ENCODE measurements at regions not wholly inside any gene's neighbourhood (a gene's known extent, or its start where the extent isn't known, plus 50 kb on each side); places are given as distances from the start of the nearest gene placed in this dataset.

DNA sequence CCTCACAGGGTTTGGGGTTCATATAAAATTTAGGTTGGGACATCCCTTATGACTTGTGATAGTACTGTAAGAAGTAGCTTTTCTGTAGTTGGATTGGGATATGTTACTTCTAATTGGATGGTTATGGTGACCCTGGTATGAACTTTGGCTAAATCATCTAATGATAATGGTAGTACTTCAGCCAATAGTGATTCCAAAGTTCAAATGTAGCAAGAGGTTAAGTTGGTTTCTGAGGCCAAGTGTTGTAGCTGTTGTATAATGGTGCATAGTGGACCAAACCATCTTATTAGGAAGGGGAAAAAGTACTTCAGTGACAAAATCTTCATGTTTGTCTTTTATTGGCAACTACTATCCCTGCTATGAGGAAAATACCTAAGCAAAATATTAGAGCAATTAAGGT, 542.1 kb upstream of the IGFBP3 start:
- DNase-seq = no peak
- in situ Hi-C loops (cut with MboI; ENCODE audit: low sequenced_read_pairs in 4 of 4) = no loop called here
- no peak overlapping the region for H3K27ac ChIP-seq
- intact Hi-C loops (cut with DNase I; ENCODE audit: low total_unique reads) = no loop called here
- TF ChIP-seq, protein P1, sequence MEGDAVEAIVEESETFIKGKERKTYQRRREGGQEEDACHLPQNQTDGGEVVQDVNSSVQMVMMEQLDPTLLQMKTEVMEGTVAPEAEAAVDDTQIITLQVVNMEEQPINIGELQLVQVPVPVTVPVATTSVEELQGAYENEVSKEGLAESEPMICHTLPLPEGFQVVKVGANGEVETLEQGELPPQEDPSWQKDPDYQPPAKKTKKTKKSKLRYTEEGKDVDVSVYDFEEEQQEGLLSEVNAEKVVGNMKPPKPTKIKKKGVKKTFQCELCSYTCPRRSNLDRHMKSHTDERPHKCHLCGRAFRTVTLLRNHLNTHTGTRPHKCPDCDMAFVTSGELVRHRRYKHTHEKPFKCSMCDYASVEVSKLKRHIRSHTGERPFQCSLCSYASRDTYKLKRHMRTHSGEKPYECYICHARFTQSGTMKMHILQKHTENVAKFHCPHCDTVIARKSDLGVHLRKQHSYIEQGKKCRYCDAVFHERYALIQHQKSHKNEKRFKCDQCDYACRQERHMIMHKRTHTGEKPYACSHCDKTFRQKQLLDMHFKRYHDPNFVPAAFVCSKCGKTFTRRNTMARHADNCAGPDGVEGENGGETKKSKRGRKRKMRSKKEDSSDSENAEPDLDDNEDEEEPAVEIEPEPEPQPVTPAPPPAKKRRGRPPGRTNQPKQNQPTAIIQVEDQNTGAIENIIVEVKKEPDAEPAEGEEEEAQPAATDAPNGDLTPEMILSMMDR (IDR thresholded peaks at IDR 0.05 in 4 of 5, conservative IDR thresholded peaks at IDR 0.05 in 1 of 5) = no peak
- TF ChIP-seq POLR2A (IDR thresholded peaks at IDR 0.05) = no peak
- H3K4me3 ChIP-seq = no peak overlapping the region
- H3K9me3 ChIP-seq = peaks cover 0 to 6% (median 4%) of the 10 kb centered on the region in 3 donors
- no peak for ATAC-seq
- H3K4me1 ChIP-seq = no peaks in the 10 kb centered on the region
- no peaks in the 10 kb centered on the region for H3K36me3 ChIP-seq
- H3K27me3 ChIP-seq = no peaks in the 10 kb centered on the region

DNA sequence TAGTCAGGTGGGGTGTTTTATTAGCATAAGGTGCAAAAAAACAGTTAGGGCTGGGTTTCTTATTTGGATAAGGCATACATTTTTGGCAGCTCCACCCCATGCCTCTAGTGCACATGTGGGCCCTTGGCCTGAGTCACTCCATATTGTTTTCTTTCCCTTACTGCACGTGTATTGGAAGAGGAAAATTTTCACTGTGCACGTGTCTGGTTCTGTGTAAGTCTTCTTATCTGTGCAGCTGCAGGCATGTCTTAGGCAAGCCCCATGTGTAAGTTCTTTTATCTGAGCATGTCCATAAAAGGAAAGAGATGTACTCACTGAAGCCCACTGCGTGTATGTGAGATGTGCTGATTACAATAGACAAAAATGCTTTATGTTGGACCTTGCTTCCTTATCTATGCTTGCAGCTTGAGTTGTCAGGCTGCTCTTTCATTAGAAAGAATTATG, 540.3 kb upstream of the IGFBP3 start:
- Histone ChIP-seq H3K27me3 (no peaks in the 10 kb centered on the region), H3K4me3 (no peak overlapping the region), H3K27ac (no peak overlapping the region), H3K4me1 (no peaks in the 10 kb centered on the region), H3K9me3 (no peaks in the 10 kb centered on the region), H3K36me3 (no peaks in the 10 kb centered on the region)
- ATAC-seq (no peak), DNase-seq (no peak)
- TF ChIP-seq, protein P1 (IDR thresholded peaks at IDR 0.05 in 4 of 5, conservative IDR thresholded peaks at IDR 0.05 in 1 of 5) = no peak
- TF ChIP-seq POLR2A (IDR thresholded peaks at IDR 0.05) = no peak
- in situ Hi-C loops (cut with MboI; ENCODE audit: low sequenced_read_pairs in 4 of 4) (no loop called here), intact Hi-C loops (cut with DNase I; ENCODE audit: low total_unique reads) (no loop called here)

DNA sequence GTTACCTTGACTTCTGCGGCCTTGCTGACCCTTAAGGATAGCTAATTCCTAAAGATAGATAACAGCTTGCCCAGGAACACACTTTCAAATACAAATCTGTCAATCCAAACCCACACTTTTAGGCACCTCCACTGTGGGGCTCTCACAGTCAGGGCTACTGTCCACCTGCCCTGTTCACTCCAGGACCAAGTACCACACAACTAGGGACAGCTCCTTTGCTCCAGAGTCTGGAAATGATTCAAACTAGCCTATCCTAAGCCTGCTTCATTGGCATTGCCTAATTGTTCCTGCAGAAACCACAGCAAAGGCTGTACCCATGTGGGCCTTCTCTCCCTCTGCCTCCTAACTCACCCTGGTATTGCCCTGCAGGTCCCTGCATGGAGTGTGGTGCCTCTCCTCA, 538.9 kb upstream of the IGFBP3 start:
- ATAC-seq = no peak
- H3K9me3 ChIP-seq = no peaks in the 10 kb centered on the region

DNA sequence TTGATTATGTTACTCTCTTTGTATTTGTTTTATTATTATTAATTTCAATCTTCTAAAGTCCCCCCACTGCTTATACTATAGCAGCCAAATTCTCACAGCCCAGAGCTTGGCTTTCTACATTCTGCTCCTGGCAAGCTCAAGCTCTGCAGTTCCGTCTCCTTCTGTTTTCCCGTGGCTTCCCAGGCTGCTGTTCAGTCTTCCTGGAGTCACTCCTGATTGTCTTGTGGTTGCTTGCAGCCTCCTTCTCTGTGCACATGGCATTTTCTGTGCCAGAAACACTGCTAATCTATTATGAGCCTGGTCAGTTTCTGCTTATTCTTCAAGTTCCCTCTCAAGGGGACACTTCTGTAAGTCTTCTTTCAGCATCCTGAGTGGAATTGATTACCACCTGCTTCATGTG, 533.7 kb upstream of the IGFBP3 start:
- no peaks in the 10 kb centered on the region for H3K4me1 ChIP-seq
- no peaks in the 10 kb centered on the region for H3K36me3 ChIP-seq
- intact Hi-C loops (cut with DNase I; ENCODE audit: low total_unique reads) (no loop called here), in situ Hi-C loops (cut with MboI; ENCODE audit: low sequenced_read_pairs in 4 of 4) (no loop called here)
- DNase-seq (peak in 1 of 2 donors; percentile 27), ATAC-seq (no peak)
- TF ChIP-seq, protein P1 (IDR thresholded peaks at IDR 0.05 in 4 of 5, conservative IDR thresholded peaks at IDR 0.05 in 1 of 5) = no peak
- no peak for TF ChIP-seq POLR2A (IDR thresholded peaks at IDR 0.05)
- H3K9me3 ChIP-seq = no peaks in the 10 kb centered on the region
- no peak overlapping the region for H3K27ac ChIP-seq
- H3K27me3 ChIP-seq = no peaks in the 10 kb centered on the region
- H3K4me3 ChIP-seq = no peak overlapping the region

More for the DNA sequence above, 538.9 kb upstream of the IGFBP3 start:
- no peaks in the 10 kb centered on the region for H3K27me3 ChIP-seq
- H3K27ac ChIP-seq = no peak overlapping the region
- DNase-seq = no peak
- intact Hi-C loops (cut with DNase I; ENCODE audit: low total_unique reads) = no loop called here
- H3K4me3 ChIP-seq = no peak overlapping the region
- H3K36me3 ChIP-seq = no peaks in the 10 kb centered on the region
- no peaks in the 10 kb centered on the region for H3K4me1 ChIP-seq
- in situ Hi-C loops (cut with MboI; ENCODE audit: low sequenced_read_pairs in 4 of 4) = no loop called here
- TF ChIP-seq POLR2A (IDR thresholded peaks at IDR 0.05) = no peak
- TF ChIP-seq, protein P1 (IDR thresholded peaks at IDR 0.05 in 4 of 5, conservative IDR thresholded peaks at IDR 0.05 in 1 of 5) = no peak

DNA sequence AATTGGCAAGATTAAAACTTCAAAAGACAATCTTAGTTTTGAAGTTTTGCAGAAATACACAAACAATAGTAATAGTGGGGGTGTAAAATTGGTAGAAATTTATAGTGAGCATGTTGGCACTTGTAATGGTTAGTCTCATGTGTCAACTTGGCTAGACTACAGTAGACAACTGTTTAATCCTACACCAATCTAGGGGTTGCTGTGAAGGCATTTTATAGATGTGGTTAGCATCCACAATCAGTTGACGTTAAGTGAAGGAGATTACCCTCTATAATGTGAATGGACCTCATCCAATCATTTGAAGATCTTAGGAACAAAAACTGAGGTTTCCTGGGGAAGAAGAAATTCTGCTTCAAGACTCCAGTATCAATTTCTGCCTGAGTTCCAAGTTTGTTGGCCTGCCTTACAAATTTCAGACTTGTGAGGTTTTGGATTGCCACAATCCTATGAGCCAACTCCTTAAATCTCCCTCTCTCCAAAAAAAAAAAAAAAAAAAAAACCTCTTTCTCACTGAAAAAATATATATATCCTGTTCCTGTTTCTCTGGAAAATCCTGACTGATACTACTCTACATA, 531.6 kb upstream of the IGFBP3 start:
- in situ Hi-C loops (cut with MboI; ENCODE audit: low sequenced_read_pairs in 4 of 4) = no loop called here
- Histone ChIP-seq H3K9me3 (no peaks in the 10 kb centered on the region), H3K4me1 (no peaks in the 10 kb centered on the region), H3K36me3 (no peaks in the 10 kb centered on the region), H3K27ac (no peak overlapping the region), H3K27me3 (no peaks in the 10 kb centered on the region), H3K4me3 (no peak overlapping the region)
- TF ChIP-seq, protein P1 (IDR thresholded peaks at IDR 0.05 in 4 of 5, conservative IDR thresholded peaks at IDR 0.05 in 1 of 5) = no peak
- TF ChIP-seq POLR2A (IDR thresholded peaks at IDR 0.05) = no peak
- DNase-seq (no peak), ATAC-seq (no peak)
- intact Hi-C loops (cut with DNase I; ENCODE audit: low total_unique reads) = no loop called here
